Sigmoid colon (tissue), 6 donors: ENCODE measurements at regions not wholly inside any gene's neighbourhood (a gene's known extent, or its start where the extent isn't known, plus 50 kb on each side); places are given as distances from the start of the nearest gene placed in this dataset.
"Not testable (repeated sequence)": the region's sequence is repeated elsewhere in the genome, so short reads cannot be mapped to it uniquely, and the experiment has no call there.

ENCODE experiments used
- DNase-seq: peaks from one replicate; pipeline ENCODE4 v3.0.0-alpha.2; 2019
- H3K27ac ChIP-seq, 4 donors: fragments of 200-600 bp; sonication (generic); one replicate each; pipeline ENCODE4 v1.5.1; 2016 to 2019; ENCODE audit warnings: mild to moderate bottlenecking in 1 of 4
- H3K27me3 ChIP-seq, 3 donors: fragments of 200-600 bp; sonication (generic); one replicate each; pipeline ENCODE4 v1.5.1; 2019; ENCODE audit warnings: mild to moderate bottlenecking in 1 of 3
- H3K36me3 ChIP-seq, 4 donors: fragments of 200-600 bp; sonication (generic); one replicate each; pipeline ENCODE4 v1.5.1; 2016 to 2019
- H3K4me1 ChIP-seq, 4 donors: fragments of 200-600 bp; sonication (generic); one replicate each; pipeline ENCODE4 v1.5.1; 2017 to 2019
- H3K4me3 ChIP-seq, 4 donors: fragments of 200-600 bp; sonication (generic); one replicate each; pipeline ENCODE4 v1.5.1; 2017 to 2019; ENCODE audit warnings: mild to moderate bottlenecking in 2 of 4, moderate library complexity in 1 of 4
- H3K9me3 ChIP-seq, 4 donors: fragments of 200-600 bp in 3 of 4; sonication (generic) in 3 of 4; one replicate each; pipeline versions ENCODE4 v1.5.1 to v1.6.1; 2013 to 2019
- CTCF ChIP-seq, 4 experiments: fragments of 450-650 bp in 3 of 4; fragments of 200-600 bp in 1 of 4; IDR thresholded peaks; one replicate each; pipeline ENCODE4 v1.5.1; 2016 to 2019; ENCODE audit warnings: antibody characterized with exemption in 4 of 4, mild to moderate bottlenecking in 3 of 4, moderate library complexity in 2 of 4
- EP300 ChIP-seq, 4 donors: sonication (generic); formaldehyde crosslinking; IDR thresholded peaks; one replicate each; pipeline ENCODE4 v1.6.1; 2017; ENCODE audit warnings: antibody characterized with exemption in 4 of 4
- POLR2A ChIP-seq, 2 donors: fragments of 450-650 bp; IDR thresholded peaks; one replicate each; pipeline ENCODE4 v1.6.1; 2016; ENCODE audit warnings: antibody characterized with exemption in 2 of 2, mild to moderate bottlenecking in 2 of 2, moderate library complexity in 2 of 2
- POLR2AphosphoS5 ChIP-seq, 4 donors: sonication (generic); formaldehyde crosslinking; IDR thresholded peaks; one replicate each; pipeline ENCODE4 v1.6.1; 2017; ENCODE audit warnings: antibody characterized with exemption in 4 of 4
- WGBS, 2 donors: extraction: QIAGEN DNeasy Blood & Tissue Kit; methylation state at CpG; one replicate each; pipeline ENCODE4 v1.1.7; 2013; 5-methylcytosine and 5-hydroxymethylcytosine counted together
- intact Hi-C: fragments of 100-400 bp; cut with DNase I; formaldehyde crosslinking; loops from one replicate; pipeline ENCODE4 v1.15.1; 2023
- donor health status: healthy with polysubstance abuse.
- donor health status: healthy.

- not testable (repeated sequence) for H3K27me3 ChIP-seq, DNase-seq
- 86 to 88% methylated on average over 2 of the region's 2 CpGs for WGBS, 2 donors
These were observed 89.8 kb downstream of the DNAAF6 start for GRCh38 chrX:107296184-107296583.

GRCh38 chrX:107298276-107298675 is 91.9 kb downstream of the DNAAF6 start:
- no peak overlapping the region for H3K27ac ChIP-seq
- H3K4me3 ChIP-seq, result no peak overlapping the region
- DNase-seq, result no peak
- WGBS, 2 donors, result 83 to 85% methylated on average over 2 of the region's 2 CpGs
- intact Hi-C loops, result no loop called here
- no peaks in the 10 kb centered on the region for H3K9me3 ChIP-seq
- no peaks in the 10 kb centered on the region for H3K36me3 ChIP-seq
- H3K27me3 ChIP-seq, result no peaks in the 10 kb centered on the region
- TF ChIP-seq POLR2AphosphoS5 (IDR thresholded peaks at IDR 0.05) (no peak), EP300 (IDR thresholded peaks at IDR 0.05) (no peak), POLR2A (IDR thresholded peaks at IDR 0.05) (no peak), CTCF (IDR thresholded peaks at IDR 0.05) (no peak)
- H3K4me1 ChIP-seq, result no peaks in the 10 kb centered on the region

More at GRCh38 chrX:107296184-107296583, 89.8 kb downstream of the DNAAF6 start:
- H3K27ac ChIP-seq, H3K9me3 ChIP-seq, H3K4me1 ChIP-seq, H3K4me3 ChIP-seq, intact Hi-C loops, H3K36me3 ChIP-seq: not testable (repeated sequence)

- Histone ChIP-seq H3K4me3 (no peak overlapping the region), H3K27me3 (no peaks in the 10 kb centered on the region), H3K27ac (no peak overlapping the region), H3K36me3 (no peaks in the 10 kb centered on the region), H3K9me3 (no peaks in the 10 kb centered on the region), H3K4me1 (no peaks in the 10 kb centered on the region)
- no peak for TF ChIP-seq CTCF (IDR thresholded peaks at IDR 0.05)
- no peak for TF ChIP-seq EP300 (IDR thresholded peaks at IDR 0.05)
- TF ChIP-seq POLR2A (IDR thresholded peaks at IDR 0.05), result no peak
- no peak for TF ChIP-seq POLR2AphosphoS5 (IDR thresholded peaks at IDR 0.05)
- WGBS, 2 donors, result 86 to 88% methylated on average over 3 of the region's 3 CpGs
- intact Hi-C loops, result no loop called here
- no peak for DNase-seq
These were observed 94.8 kb downstream of the DNAAF6 start for GRCh38 chrX:107301253-107301652.

- Histone ChIP-seq H3K4me3 (no peak overlapping the region), H3K9me3 (no peaks in the 10 kb centered on the region), H3K27me3 (no peaks in the 10 kb centered on the region), H3K4me1 (no peaks in the 10 kb centered on the region), H3K36me3 (no peaks in the 10 kb centered on the region), H3K27ac (no peak overlapping the region)
- no peak for TF ChIP-seq CTCF (IDR thresholded peaks at IDR 0.05)
- TF ChIP-seq EP300 (IDR thresholded peaks at IDR 0.05), result no peak
- no peak for TF ChIP-seq POLR2AphosphoS5 (IDR thresholded peaks at IDR 0.05)
- no peak for TF ChIP-seq POLR2A (IDR thresholded peaks at IDR 0.05)
- DNase-seq, result no peak
- intact Hi-C loops, result no loop called here
- WGBS, 2 donors, result 42 to 60% methylated on average over 2 of the region's 2 CpGs
These were observed 97.7 kb downstream of the DNAAF6 start for GRCh38 chrX:107304141-107304540.

GRCh38 chrX:107323786-107324492 is 117.5 kb downstream of the DNAAF6 start:
- DNase-seq, result peak; percentile 57
- 29 to 36% methylated on average over 39 of the region's 39 CpGs for WGBS, 2 donors
- no peaks in the 10 kb centered on the region for H3K4me1 ChIP-seq
- intact Hi-C loops, result no loop called here
- peaks cover 0 to 5% (median 5%) of the 10 kb centered on the region in 3 donors for H3K27me3 ChIP-seq
- no peak overlapping the region for H3K27ac ChIP-seq
- H3K36me3 ChIP-seq, result no peaks in the 10 kb centered on the region
- H3K9me3 ChIP-seq, result no peaks in the 10 kb centered on the region
- TF ChIP-seq POLR2A (IDR thresholded peaks at IDR 0.05), result no peak
- no peak for TF ChIP-seq POLR2AphosphoS5 (IDR thresholded peaks at IDR 0.05)
- TF ChIP-seq EP300 (IDR thresholded peaks at IDR 0.05), result no peak
- TF ChIP-seq CTCF (IDR thresholded peaks at IDR 0.05), result no peak
- H3K4me3 ChIP-seq, result no peak overlapping the region
